ENCODE measurements at regions not wholly inside any gene's neighbourhood (a gene's known extent, or its start where the extent isn't known, plus 50 kb on each side); places are given as distances from the start of the nearest gene placed in this dataset.

GRCh38 chr3:184474897-184475296 lies 86.7 kb upstream of the EPHB3 start:
- Mint-ChIP-seq H3K27me3 (ENCODE audit: insufficient read depth, unreplicated experiment) (peaks cover 90% of the 10 kb centered on the region), H3K4me3 (ENCODE audit: unreplicated experiment) (no peak overlapping the region), H3K9me3 (ENCODE audit: unreplicated experiment) (no peaks in the 10 kb centered on the region), H3K27ac (ENCODE audit: low read depth, unreplicated experiment) (no peak overlapping the region), H3K36me3 (ENCODE audit: insufficient read depth, unreplicated experiment) (no peaks in the 10 kb centered on the region), H3K4me1 (ENCODE audit: insufficient read depth, unreplicated experiment) (no peaks in the 10 kb centered on the region)
- ChIA-PET CTCF (interaction anchor here (0.6 to 4.3 kb wide), 8 partner anchors 9 to 103 kb away, joined by 3 to 46 read pairs (median 8); no protein-coding TSS in a partner anchor), POLR2A (interaction anchor here (0.8 kb wide), 1 partner anchor 9 kb away, joined by 4 read pairs; no protein-coding TSS in a partner anchor)
- no TSS peak for BruUV-seq (replicated peaks)
- TF ChIP-seq CTCF (IDR thresholded peaks at IDR 0.05; ENCODE audit: unreplicated experiment): no peak
- DNase-seq (ENCODE audit: unreplicated experiment): no peak
- intact Hi-C loops (cut with micrococcal nuclease): no loop called here

GRCh38 chr3:184477940-184478339 lies 83.6 kb upstream of the EPHB3 start:
- no peaks in the 10 kb centered on the region for H3K4me1 Mint-ChIP-seq (ENCODE audit: insufficient read depth, unreplicated experiment)
- no peaks in the 10 kb centered on the region for H3K9me3 Mint-ChIP-seq (ENCODE audit: unreplicated experiment)
- BruUV-seq (replicated peaks): no TSS peak
- no peak overlapping the region for H3K4me3 Mint-ChIP-seq (ENCODE audit: unreplicated experiment)
- ChIA-PET CTCF (interaction anchor here (0.9 to 4.3 kb wide), 6 partner anchors 10 to 63 kb away, joined by 3 to 46 read pairs (median 12); no protein-coding TSS in a partner anchor), POLR2A (no interaction called here)
- peaks cover 66% of the 10 kb centered on the region for H3K27me3 Mint-ChIP-seq (ENCODE audit: insufficient read depth, unreplicated experiment)
- intact Hi-C loops (cut with micrococcal nuclease): no loop called here
- TF ChIP-seq CTCF (IDR thresholded peaks at IDR 0.05; ENCODE audit: unreplicated experiment): no peak
- no peak overlapping the region for H3K27ac Mint-ChIP-seq (ENCODE audit: low read depth, unreplicated experiment)
- H3K36me3 Mint-ChIP-seq (ENCODE audit: insufficient read depth, unreplicated experiment): no peaks in the 10 kb centered on the region
- DNase-seq (ENCODE audit: unreplicated experiment): no peak

- intact Hi-C loops (cut with micrococcal nuclease): no loop called here
- Mint-ChIP-seq H3K9me3 (ENCODE audit: unreplicated experiment) (no peaks in the 10 kb centered on the region), H3K4me3 (ENCODE audit: unreplicated experiment) (no peak overlapping the region), H3K27me3 (ENCODE audit: insufficient read depth, unreplicated experiment) (peaks cover 49% of the 10 kb centered on the region), H3K36me3 (ENCODE audit: insufficient read depth, unreplicated experiment) (no peaks in the 10 kb centered on the region), H3K27ac (ENCODE audit: low read depth, unreplicated experiment) (no peak overlapping the region), H3K4me1 (ENCODE audit: insufficient read depth, unreplicated experiment) (no peaks in the 10 kb centered on the region)
- CTCF ChIA-PET: interaction anchor here (0.6 to 6.6 kb wide), 3 partner anchors 11 to 81 kb away, joined by 3 to 35 read pairs (median 4); no protein-coding TSS in a partner anchor
- DNase-seq (ENCODE audit: unreplicated experiment): no peak
- BruUV-seq (replicated peaks): no TSS peak
- POLR2A ChIA-PET: interaction anchor here (0.6 to 1.0 kb wide), 2 partner anchors 24 to 53 kb away, joined by 3 read pairs; no protein-coding TSS in a partner anchor
- TF ChIP-seq CTCF (IDR thresholded peaks at IDR 0.05; ENCODE audit: unreplicated experiment): no peak
These were observed 82.0 kb upstream of the EPHB3 start for GRCh38 chr3:184479426-184480126.

- DNase-seq (ENCODE audit: unreplicated experiment): no peak
- intact Hi-C loops (cut with micrococcal nuclease): no loop called here
- TF ChIP-seq CTCF (IDR thresholded peaks at IDR 0.05; ENCODE audit: unreplicated experiment): no peak
- Mint-ChIP-seq H3K4me3 (ENCODE audit: unreplicated experiment) (no peak overlapping the region), H3K36me3 (ENCODE audit: insufficient read depth, unreplicated experiment) (no peaks in the 10 kb centered on the region), H3K9me3 (ENCODE audit: unreplicated experiment) (no peaks in the 10 kb centered on the region), H3K27ac (ENCODE audit: low read depth, unreplicated experiment) (no peak overlapping the region), H3K27me3 (ENCODE audit: insufficient read depth, unreplicated experiment) (peaks cover 37% of the 10 kb centered on the region), H3K4me1 (ENCODE audit: insufficient read depth, unreplicated experiment) (no peaks in the 10 kb centered on the region)
- no TSS peak for BruUV-seq (replicated peaks)
- ChIA-PET POLR2A (no interaction called here), CTCF (interaction anchor here (0.6 to 6.6 kb wide), 4 partner anchors 12 to 177 kb away, joined by 3 to 35 read pairs (median 14); no protein-coding TSS in a partner anchor)
These were observed 80.8 kb upstream of the EPHB3 start for GRCh38 chr3:184480831-184481230.
